ELF-1 (cell line): ENCODE measurements at regions not wholly inside any gene's neighbourhood (a gene's known extent, or its start where the extent isn't known, plus 50 kb on each side); places are given as distances from the start of the nearest gene placed in this dataset.
A peak's percentile ranks its signal among the peaks of the same experiment; 100 is the strongest.

Experiments used
- DNase-seq: peaks from one replicate; pipeline ENCODE4 v3.0.0-alpha.2; 2016; ENCODE audit warnings: low read depth, low spot score

- DNase-seq = no peak
Observed at GRCh38 chr9:79196606-79197005, 375.2 kb upstream of the TLE4 start.

- no peak for DNase-seq
Observed at GRCh38 chr9:79200336-79200735, 371.4 kb upstream of the TLE4 start.

GRCh38 chr9:79201636-79202035 lies 370.1 kb upstream of the TLE4 start:
- no peak for DNase-seq

GRCh38 chr9:79208791-79209396 lies 362.9 kb upstream of the TLE4 start:
- no peak for DNase-seq

GRCh38 chr9:79210541-79211243 lies 361.1 kb upstream of the TLE4 start:
- no peak for DNase-seq

GRCh38 chr9:79213417-79214125 lies 358.2 kb upstream of the TLE4 start:
- no peak for DNase-seq

GRCh38 chr9:79215821-79216220 lies 355.9 kb upstream of the TLE4 start:
- DNase-seq = no peak

- no peak for DNase-seq
Observed at GRCh38 chr9:79220251-79220650, 351.5 kb upstream of the TLE4 start.

GRCh38 chr9:79220666-79221065 lies 351.1 kb upstream of the TLE4 start:
- DNase-seq = no peak

GRCh38 chr9:79221084-79221483 lies 350.7 kb upstream of the TLE4 start:
- DNase-seq = peak; percentile 47

GRCh38 chr9:79222483-79222882 lies 349.3 kb upstream of the TLE4 start:
- no peak for DNase-seq

- no peak for DNase-seq
Observed at GRCh38 chr9:79224672-79225433, 346.9 kb upstream of the TLE4 start.

GRCh38 chr9:79233542-79233941 lies 338.2 kb upstream of the TLE4 start:
- DNase-seq = peak; percentile 71

GRCh38 chr9:79236466-79236865 lies 335.3 kb upstream of the TLE4 start:
- DNase-seq = no peak

GRCh38 chr9:79237861-79238260 lies 333.9 kb upstream of the TLE4 start:
- DNase-seq = no peak

- DNase-seq = no peak
Observed at GRCh38 chr9:79240774-79241173, 331.0 kb upstream of the TLE4 start.

GRCh38 chr9:79242489-79242888 lies 329.3 kb upstream of the TLE4 start:
- no peak for DNase-seq

GRCh38 chr9:79246170-79246569 lies 325.6 kb upstream of the TLE4 start:
- DNase-seq = no peak

GRCh38 chr9:79247021-79247420 lies 324.7 kb upstream of the TLE4 start:
- no peak for DNase-seq

GRCh38 chr9:79250806-79251205 lies 321.0 kb upstream of the TLE4 start:
- DNase-seq = no peak

- peak; percentile 25 for DNase-seq
Observed at GRCh38 chr9:79254900-79255650, 316.7 kb upstream of the TLE4 start.
